ENCODE measurements at regions not wholly inside any gene's neighbourhood (a gene's known extent, or its start where the extent isn't known, plus 50 kb on each side); places are given as distances from the start of the nearest gene placed in this dataset.

DNA sequence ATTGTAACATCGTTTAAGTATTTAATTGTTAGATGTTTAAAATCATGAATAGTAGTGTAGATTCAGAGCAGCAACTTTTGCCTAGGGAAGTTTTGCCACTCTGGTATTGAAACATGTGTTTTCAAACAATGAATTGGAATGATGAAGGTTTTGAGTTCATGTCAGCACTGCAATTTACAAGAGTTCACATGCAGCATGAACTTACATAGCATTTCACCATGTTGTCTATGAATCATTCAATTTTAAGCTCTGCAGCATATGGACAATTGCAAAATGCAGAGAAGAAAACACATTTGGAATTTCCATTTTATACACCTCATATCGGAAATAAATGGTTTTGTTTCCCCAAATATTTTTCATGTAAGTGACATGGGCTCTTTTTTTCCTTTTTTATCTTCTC is 170.7 kb upstream of the CDKN3 start:
- TF ChIP-seq POLR2A (IDR thresholded peaks at IDR 0.05; ENCODE audit: low read depth) (no peak), POLR2AphosphoS5 (IDR thresholded peaks at IDR 0.05) (no peak), EP300 (IDR thresholded peaks at IDR 0.05) (no peak)
- TF ChIP-seq, protein P1, sequence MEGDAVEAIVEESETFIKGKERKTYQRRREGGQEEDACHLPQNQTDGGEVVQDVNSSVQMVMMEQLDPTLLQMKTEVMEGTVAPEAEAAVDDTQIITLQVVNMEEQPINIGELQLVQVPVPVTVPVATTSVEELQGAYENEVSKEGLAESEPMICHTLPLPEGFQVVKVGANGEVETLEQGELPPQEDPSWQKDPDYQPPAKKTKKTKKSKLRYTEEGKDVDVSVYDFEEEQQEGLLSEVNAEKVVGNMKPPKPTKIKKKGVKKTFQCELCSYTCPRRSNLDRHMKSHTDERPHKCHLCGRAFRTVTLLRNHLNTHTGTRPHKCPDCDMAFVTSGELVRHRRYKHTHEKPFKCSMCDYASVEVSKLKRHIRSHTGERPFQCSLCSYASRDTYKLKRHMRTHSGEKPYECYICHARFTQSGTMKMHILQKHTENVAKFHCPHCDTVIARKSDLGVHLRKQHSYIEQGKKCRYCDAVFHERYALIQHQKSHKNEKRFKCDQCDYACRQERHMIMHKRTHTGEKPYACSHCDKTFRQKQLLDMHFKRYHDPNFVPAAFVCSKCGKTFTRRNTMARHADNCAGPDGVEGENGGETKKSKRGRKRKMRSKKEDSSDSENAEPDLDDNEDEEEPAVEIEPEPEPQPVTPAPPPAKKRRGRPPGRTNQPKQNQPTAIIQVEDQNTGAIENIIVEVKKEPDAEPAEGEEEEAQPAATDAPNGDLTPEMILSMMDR (IDR thresholded peaks at IDR 0.05), result no peak

Measured in esophagus muscularis mucosa (tissue), 4 donors.